GM19035 (cell line): ENCODE measurements at regions not wholly inside any gene's neighbourhood (a gene's known extent, or its start where the extent isn't known, plus 50 kb on each side); places are given as distances from the start of the nearest gene placed in this dataset.
A peak's percentile ranks its signal among the peaks of the same experiment; 100 is the strongest.

Source experiments
- ATAC-seq: cut with Tn5 transposase; IDR thresholded peaks from one replicate; pipeline ENCODE4 v1.9.1; 2021; ENCODE audit not compliant: unreplicated experiment

DNA sequence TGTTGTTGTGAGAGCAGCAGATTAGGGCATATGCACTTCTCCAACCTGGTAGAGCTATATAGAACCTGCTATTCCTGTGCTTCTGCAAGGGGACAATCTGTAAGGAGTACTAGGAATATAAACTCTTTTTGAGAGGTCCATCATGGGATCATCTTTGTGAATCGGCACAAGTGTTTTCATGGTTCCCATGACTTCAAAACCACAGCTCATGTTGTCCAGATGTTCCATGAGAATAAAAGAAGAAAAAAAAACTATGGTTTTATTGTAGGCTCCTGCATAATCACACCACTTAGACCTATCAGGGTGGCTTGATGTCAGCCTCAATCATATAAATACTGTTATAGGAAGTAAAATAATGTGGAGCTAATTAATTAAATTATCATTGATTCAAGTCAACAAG, 311.4 kb upstream of the ATP2B1 start:
- no peak for ATAC-seq

DNA sequence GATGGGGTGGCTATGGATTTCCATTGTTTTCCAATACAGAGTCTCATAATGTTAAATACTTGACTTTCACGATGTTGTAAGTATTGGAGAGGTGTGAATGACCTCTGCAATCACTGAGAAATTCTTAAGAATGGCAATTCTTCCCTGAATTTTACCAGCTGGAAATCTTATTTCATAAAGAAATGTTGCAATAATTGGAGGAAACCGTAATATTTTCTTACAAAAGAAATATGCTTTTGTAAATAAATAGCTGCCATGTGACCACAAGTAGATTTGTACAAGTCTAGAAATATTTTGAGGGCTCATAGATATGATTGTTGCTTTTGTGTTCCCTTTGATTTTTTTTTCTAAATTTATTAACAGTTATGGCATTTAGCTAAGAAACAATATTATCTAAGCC, 308.7 kb upstream of the ATP2B1 start:
- ATAC-seq = no peak

GRCh38 chr12:90015228-90015627, 306.6 kb upstream of the ATP2B1 start:
- no peak for ATAC-seq

DNA sequence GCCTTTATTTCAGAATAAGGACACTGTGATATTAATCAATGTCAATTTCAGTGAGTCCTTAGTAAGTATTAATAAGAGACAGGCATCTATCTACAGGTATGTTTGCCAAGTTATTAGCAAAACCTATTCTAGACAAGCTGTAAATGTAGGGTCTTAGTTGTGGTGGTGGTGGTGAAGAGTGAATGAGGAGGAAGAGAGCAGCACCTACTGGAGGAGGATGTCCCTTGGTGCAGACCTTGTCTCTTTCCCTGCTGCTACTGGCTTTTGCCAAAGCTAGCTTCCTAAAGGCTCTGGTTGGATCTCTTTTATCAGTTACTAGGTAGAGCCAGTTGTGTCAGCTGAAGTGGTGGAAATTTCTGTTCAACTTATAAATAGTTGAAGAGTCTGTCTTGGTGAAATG, 304.8 kb upstream of the ATP2B1 start:
- ATAC-seq = peak; percentile 83

- ATAC-seq = no peak
These were observed 301.5 kb upstream of the ATP2B1 start for GRCh38 chr12:90010089-90010488.

GRCh38 chr12:90008277-90008676, 299.6 kb upstream of the ATP2B1 start:
- no peak for ATAC-seq

- ATAC-seq = no peak
These were observed 295.9 kb upstream of the ATP2B1 start for GRCh38 chr12:90004319-90005074.

DNA sequence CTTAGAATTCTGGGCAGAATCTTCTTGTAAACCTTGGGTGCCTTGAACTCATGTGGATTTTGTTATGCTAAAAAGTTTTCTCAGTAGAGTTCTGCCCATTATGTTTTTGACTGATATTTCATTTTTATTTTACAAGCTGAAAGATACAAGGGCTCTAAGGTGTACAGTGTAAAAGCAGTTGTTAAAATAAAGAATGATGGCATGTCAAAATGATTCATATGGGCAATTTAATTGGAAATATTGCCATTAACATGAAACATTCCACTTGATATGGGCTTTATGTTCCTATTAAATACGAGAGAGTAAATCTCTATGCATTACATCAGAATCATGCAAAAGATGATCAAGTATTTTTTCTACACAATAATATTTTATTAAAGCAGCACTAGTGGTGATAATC, 295.1 kb upstream of the ATP2B1 start:
- ATAC-seq = no peak

DNA sequence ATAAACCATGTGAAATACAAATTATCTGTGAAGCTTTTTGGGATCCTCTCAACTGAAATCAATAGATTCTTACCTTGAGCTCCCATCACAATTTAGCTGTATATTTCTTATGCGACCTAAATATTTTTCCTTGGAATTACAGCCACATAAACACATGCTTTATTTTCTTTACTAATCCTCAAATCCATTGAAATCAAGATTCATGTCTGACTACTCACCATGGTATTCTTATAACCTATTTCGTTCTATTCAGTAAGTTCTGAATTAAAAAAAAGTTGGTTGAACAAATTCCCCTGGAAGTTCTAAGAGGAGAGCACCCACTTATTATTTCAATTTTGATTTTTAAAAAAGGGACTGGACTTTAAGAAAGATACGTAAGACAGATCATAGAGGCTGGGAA, 292.1 kb upstream of the ATP2B1 start:
- no peak for ATAC-seq

- ATAC-seq = no peak
These were observed 291.3 kb upstream of the ATP2B1 start for GRCh38 chr12:89999699-90000505.

DNA sequence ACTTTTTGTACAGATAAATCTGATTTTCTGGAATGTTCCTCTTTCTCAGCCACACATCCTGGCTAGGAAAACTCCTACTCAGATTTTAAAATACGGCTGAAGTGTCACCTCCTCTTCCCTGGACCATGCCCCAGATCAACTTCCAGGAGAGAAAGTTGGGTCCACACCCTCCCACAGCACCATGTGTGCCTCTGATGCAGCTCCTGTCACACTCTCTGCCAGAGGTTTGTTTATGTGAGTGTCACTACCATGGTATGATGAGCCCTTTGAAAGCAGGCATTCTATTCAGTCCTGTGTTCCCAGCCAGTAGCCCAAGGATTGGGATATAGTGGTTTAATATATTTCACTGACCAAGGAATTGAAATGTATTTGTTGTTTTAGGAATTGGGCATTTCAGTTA, 287.2 kb upstream of the ATP2B1 start:
- ATAC-seq = no peak

DNA sequence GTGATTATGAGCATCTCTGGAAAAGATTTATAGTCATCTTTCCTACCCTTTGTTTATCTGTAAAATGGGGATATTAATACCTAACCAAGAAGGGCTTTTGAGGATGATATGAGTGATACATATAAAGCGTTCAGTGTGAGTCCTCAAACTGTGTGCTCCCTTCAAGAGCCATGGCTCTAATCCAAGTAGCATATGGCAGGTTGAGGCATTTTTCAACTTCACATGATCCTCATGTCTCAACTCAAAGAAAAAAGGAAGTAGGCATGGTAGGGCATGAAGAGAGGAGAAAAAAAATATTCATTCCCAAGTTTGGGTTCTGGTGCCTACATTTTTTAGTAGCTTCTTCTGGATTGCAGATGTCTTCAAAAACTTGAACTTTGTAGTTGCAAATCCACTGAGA, 286.3 kb upstream of the ATP2B1 start:
- no peak for ATAC-seq

- no peak for ATAC-seq
These were observed 285.0 kb upstream of the ATP2B1 start for GRCh38 chr12:89993632-89994031.

DNA sequence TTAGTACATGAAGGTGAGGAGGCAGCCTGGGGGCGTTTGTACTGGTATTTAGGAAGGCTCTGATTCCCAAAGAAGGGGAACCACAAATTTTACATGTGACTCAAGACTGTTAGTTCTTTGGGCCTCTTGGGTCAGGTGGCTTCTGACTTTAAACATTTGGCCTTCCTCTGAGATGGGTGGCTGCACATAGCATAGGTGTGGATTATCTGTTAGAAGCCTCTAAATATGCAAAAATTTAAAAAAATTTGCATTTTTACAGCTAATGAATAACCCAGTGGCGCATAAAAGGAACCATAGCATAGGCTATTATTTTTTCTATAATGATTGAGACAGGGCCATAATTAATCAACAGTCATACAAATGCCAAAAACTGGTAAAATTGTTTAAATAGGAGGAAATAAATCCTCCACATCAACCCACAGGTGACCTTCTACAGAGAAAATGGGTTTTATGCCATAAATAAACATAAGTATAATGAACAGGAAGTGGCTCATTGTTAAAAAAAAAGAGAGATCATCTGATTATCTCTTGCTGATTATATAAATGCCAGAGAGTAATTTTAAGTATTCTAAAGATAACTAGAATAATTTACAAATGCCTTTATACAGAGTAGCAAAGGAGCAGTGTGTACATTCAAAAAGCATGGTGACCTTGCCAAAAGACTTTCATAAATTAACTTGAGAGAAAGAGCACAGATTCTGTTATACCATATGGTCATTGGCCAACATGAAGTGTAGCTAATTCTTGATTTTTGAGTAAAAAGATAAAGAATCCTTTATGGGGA, 284.2 kb upstream of the ATP2B1 start:
- no peak for ATAC-seq

DNA sequence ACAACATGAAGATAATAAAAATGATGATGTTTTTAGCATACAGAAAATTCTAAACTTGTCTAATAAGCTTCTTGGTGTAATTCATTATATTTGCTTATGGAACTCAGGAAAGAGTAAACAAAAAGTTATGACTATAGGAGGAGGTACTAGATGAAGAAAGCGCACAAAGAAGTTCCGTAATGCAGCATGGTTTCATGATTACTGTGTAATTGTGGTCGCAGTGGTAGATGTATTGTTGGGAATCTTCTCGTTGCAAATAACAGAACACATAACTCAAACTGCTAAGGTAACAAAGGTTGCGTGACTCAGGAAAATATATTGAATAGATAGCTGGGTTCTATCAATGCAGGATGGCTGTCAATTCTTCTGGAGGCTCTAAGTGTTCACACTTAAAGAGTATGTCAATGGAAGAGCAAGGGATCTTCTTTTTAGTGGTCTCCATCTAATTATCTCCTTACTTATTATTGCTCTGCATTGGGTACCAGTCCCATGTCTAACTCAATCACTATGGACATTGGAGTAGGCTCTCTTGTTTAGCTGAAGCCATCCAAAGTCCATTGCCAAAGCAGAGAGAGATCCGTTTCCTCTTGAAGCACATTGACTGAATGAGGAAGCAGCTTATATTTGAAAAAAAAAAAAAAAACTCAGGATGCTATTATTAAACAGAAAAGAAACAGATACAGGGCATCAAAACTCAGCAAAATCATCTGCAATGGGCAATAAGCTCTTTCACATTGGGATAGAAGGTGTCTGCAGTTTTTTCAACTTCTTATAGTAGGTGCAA, 283.4 kb upstream of the ATP2B1 start:
- ATAC-seq = no peak

DNA sequence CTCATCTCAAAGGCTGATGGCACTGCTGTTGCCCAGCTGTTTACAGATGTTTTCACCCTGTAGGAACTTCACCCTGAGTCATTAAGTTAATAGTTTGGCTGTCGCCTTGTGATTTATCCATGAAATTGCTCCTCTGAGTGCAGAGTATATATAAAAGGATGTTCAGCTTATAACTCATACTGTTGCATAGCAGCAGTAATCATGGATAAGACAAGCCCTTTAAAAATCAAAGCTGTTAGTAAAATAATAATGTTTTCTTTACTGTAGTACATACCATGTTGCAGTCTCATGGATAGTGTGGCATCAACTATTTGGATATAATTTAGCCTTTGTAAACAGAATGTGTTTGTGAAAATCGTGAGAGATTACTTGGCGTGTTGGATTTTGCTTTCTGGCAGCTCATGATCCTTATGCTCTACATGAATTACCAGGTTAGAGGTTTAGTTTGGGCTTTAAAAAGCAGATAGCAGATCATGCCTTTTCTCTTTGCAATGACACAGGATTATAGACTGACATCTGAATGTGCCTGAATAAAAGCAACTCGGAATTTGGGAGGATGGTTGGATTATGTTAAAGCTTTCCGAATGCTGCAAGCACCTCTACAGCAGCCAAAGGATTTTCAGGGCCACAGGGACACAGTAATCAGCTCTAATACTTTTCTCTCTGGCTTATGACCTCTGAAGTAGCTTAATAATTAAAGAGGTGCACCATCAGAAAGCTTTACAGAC, 279.7 kb upstream of the ATP2B1 start:
- no peak for ATAC-seq

GRCh38 chr12:89985935-89986334, 277.3 kb upstream of the ATP2B1 start:
- ATAC-seq = no peak

DNA sequence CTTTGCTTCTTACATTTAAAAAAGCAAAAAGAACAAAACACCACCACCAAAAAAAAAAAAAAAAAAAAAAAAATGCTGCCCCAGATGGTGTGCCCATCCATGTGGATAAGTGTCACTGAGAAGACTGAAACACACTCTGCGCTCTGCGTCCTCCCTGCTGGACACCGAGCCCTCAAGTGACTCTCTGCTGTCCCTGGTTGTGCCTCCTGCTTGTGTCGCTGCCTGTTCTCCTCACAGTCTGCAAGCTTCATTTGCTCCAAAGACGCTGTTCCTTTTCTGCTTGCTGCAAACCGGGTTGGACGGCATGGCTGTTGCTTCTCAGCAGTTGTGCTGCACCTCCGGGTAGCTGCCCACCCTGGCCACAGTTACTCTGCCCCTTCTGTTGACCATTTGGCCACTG, 276.2 kb upstream of the ATP2B1 start:
- no peak for ATAC-seq

- no peak for ATAC-seq
These were observed 275.0 kb upstream of the ATP2B1 start for GRCh38 chr12:89983622-89984021.

- no peak for ATAC-seq
These were observed 271.6 kb upstream of the ATP2B1 start for GRCh38 chr12:89980236-89980635.
